ENCODE measurements at regions not wholly inside any gene's neighbourhood (a gene's known extent, or its start where the extent isn't known, plus 50 kb on each side); places are given as distances from the start of the nearest gene placed in this dataset.

- Mint-ChIP-seq H3K27me3 (ENCODE audit: low read depth, unreplicated experiment) (no peaks in the 10 kb centered on the region), H3K27ac (ENCODE audit: unreplicated experiment) (no peak overlapping the region), H3K4me1 (ENCODE audit: low read depth, unreplicated experiment) (no peaks in the 10 kb centered on the region), H3K4me3 (ENCODE audit: unreplicated experiment) (no peak overlapping the region), H3K9me3 (ENCODE audit: unreplicated experiment) (no peaks in the 10 kb centered on the region), H3K36me3 (ENCODE audit: low read depth, unreplicated experiment) (no peaks in the 10 kb centered on the region)
- Histone ChIP-seq H3K36me3 (ENCODE audit: insufficient read depth, low read length) (no peaks in the 10 kb centered on the region), H3K9me3 (ENCODE audit: insufficient read depth, low read depth, low read length) (no peaks in the 10 kb centered on the region), H2AFZ (ENCODE audit: low read depth, low read length) (no peak overlapping the region), H3K9ac (ENCODE audit: low read length) (no peak overlapping the region), H3K4me2 (ENCODE audit: low read length) (no peak overlapping the region), H3K79me2 (ENCODE audit: insufficient read depth, low read length) (no peaks in the 10 kb centered on the region), H3K4me3 (ENCODE audit: insufficient read depth, low read depth, low read length) (no peak overlapping the region), H3K4me1 (ENCODE audit: insufficient read depth, low read length) (no peaks in the 10 kb centered on the region), H3K27ac (ENCODE audit: low read depth, low read length) (no peak overlapping the region), H3K27me3 (ENCODE audit: insufficient read depth, low read length) (no peaks in the 10 kb centered on the region), H4K20me1 (ENCODE audit: insufficient read depth, low read length) (no peaks in the 10 kb centered on the region)
- TF ChIP-seq CTCF (IDR thresholded peaks at IDR 0.05; ENCODE audit: insufficient read depth, low read depth, low read length) (no peak), EZH2 (IDR thresholded peaks at IDR 0.05; ENCODE audit: insufficient read depth, low read length) (no peak)
- no peak for FAIRE-seq
- no peak for DNase-seq (ENCODE audit: low read depth)
Measured at GRCh38 chr10:76667408-76668370, 969.9 kb downstream of the KCNMA1 start.

GRCh38 chr10:76666891-76667290, 970.7 kb downstream of the KCNMA1 start:
- no peaks in the 10 kb centered on the region for H3K4me1 Mint-ChIP-seq (ENCODE audit: low read depth, unreplicated experiment)
- Histone ChIP-seq H2AFZ (ENCODE audit: low read depth, low read length) (no peak overlapping the region), H3K4me3 (ENCODE audit: insufficient read depth, low read depth, low read length) (no peak overlapping the region), H3K27me3 (ENCODE audit: insufficient read depth, low read length) (no peaks in the 10 kb centered on the region), H3K9ac (ENCODE audit: low read length) (no peak overlapping the region), H3K79me2 (ENCODE audit: insufficient read depth, low read length) (no peaks in the 10 kb centered on the region), H3K36me3 (ENCODE audit: insufficient read depth, low read length) (no peaks in the 10 kb centered on the region), H3K4me2 (ENCODE audit: low read length) (no peak overlapping the region), H4K20me1 (ENCODE audit: insufficient read depth, low read length) (no peaks in the 10 kb centered on the region), H3K27ac (ENCODE audit: low read depth, low read length) (no peak overlapping the region), H3K9me3 (ENCODE audit: insufficient read depth, low read depth, low read length) (no peaks in the 10 kb centered on the region), H3K4me1 (ENCODE audit: insufficient read depth, low read length) (no peaks in the 10 kb centered on the region)
- no peak overlapping the region for H3K27ac Mint-ChIP-seq (ENCODE audit: unreplicated experiment)
- no peak for FAIRE-seq
- no peaks in the 10 kb centered on the region for H3K9me3 Mint-ChIP-seq (ENCODE audit: unreplicated experiment)
- no peak overlapping the region for H3K4me3 Mint-ChIP-seq (ENCODE audit: unreplicated experiment)
- no peaks in the 10 kb centered on the region for H3K27me3 Mint-ChIP-seq (ENCODE audit: low read depth, unreplicated experiment)
- no peak for TF ChIP-seq CTCF (IDR thresholded peaks at IDR 0.05; ENCODE audit: insufficient read depth, low read depth, low read length)
- TF ChIP-seq EZH2 (IDR thresholded peaks at IDR 0.05; ENCODE audit: insufficient read depth, low read length): no peak
- no peak for DNase-seq (ENCODE audit: low read depth)
- H3K36me3 Mint-ChIP-seq (ENCODE audit: low read depth, unreplicated experiment): no peaks in the 10 kb centered on the region

- H3K4me3 ChIP-seq (ENCODE audit: insufficient read depth, low read depth, low read length): no peak overlapping the region
Measured at GRCh38 chr10:76665029-76665428, 972.6 kb downstream of the KCNMA1 start.

More at GRCh38 chr10:76665029-76665428, 972.6 kb downstream of the KCNMA1 start:
- Mint-ChIP-seq H3K4me1 (ENCODE audit: low read depth, unreplicated experiment) (no peaks in the 10 kb centered on the region), H3K27ac (ENCODE audit: unreplicated experiment) (no peak overlapping the region), H3K27me3 (ENCODE audit: low read depth, unreplicated experiment) (no peaks in the 10 kb centered on the region), H3K36me3 (ENCODE audit: low read depth, unreplicated experiment) (no peaks in the 10 kb centered on the region), H3K4me3 (ENCODE audit: unreplicated experiment) (no peak overlapping the region), H3K9me3 (ENCODE audit: unreplicated experiment) (no peaks in the 10 kb centered on the region)
- Histone ChIP-seq H3K27me3 (ENCODE audit: insufficient read depth, low read length) (no peaks in the 10 kb centered on the region), H2AFZ (ENCODE audit: low read depth, low read length) (no peak overlapping the region), H3K9me3 (ENCODE audit: insufficient read depth, low read depth, low read length) (no peaks in the 10 kb centered on the region), H3K79me2 (ENCODE audit: insufficient read depth, low read length) (no peaks in the 10 kb centered on the region), H3K9ac (ENCODE audit: low read length) (no peak overlapping the region), H4K20me1 (ENCODE audit: insufficient read depth, low read length) (no peaks in the 10 kb centered on the region), H3K36me3 (ENCODE audit: insufficient read depth, low read length) (no peaks in the 10 kb centered on the region), H3K4me2 (ENCODE audit: low read length) (no peak overlapping the region), H3K4me1 (ENCODE audit: insufficient read depth, low read length) (no peaks in the 10 kb centered on the region), H3K27ac (ENCODE audit: low read depth, low read length) (no peak overlapping the region)
- DNase-seq (ENCODE audit: low read depth) (no peak), FAIRE-seq (no peak)
- no peak for TF ChIP-seq EZH2 (IDR thresholded peaks at IDR 0.05; ENCODE audit: insufficient read depth, low read length)
- TF ChIP-seq CTCF (IDR thresholded peaks at IDR 0.05; ENCODE audit: insufficient read depth, low read depth, low read length): no peak
